Hepatocyte (in vitro differentiated cells): ENCODE measurements at regions not wholly inside any gene's neighbourhood (a gene's known extent, or its start where the extent isn't known, plus 50 kb on each side); places are given as distances from the start of the nearest gene placed in this dataset.

Experiments used
- EZH2 ChIP-seq: fragments of 200-600 bp; sonication (generic); IDR thresholded peaks from 2 replicates; pipeline ENCODE4 v1.6.1; 2016; ENCODE audit warnings: antibody characterized with exemption, mild to moderate bottlenecking, borderline replicate concordance
- EZH2phosphoT487 ChIP-seq: fragments of 200-600 bp; sonication (generic); IDR thresholded peaks from one replicate; pipeline ENCODE4 v1.6.1; 2018; ENCODE audit warnings: antibody characterized with exemption, mild to moderate bottlenecking, low read depth, moderate library complexity; ENCODE audit not compliant: unreplicated experiment, severe bottlenecking
- TF ChIP-seq, protein P1 (sequence below): fragments of 200-600 bp; sonication (generic); IDR thresholded peaks from 2 replicates; pipeline ENCODE4 v1.5.1; 2016; ENCODE audit warnings: antibody characterized with exemption, mild to moderate bottlenecking; ENCODE audit not compliant: poor library complexity

GRCh38 chr9:13487071-13487470 lies 207.6 kb upstream of the MPDZ start:
- TF ChIP-seq, protein P1, sequence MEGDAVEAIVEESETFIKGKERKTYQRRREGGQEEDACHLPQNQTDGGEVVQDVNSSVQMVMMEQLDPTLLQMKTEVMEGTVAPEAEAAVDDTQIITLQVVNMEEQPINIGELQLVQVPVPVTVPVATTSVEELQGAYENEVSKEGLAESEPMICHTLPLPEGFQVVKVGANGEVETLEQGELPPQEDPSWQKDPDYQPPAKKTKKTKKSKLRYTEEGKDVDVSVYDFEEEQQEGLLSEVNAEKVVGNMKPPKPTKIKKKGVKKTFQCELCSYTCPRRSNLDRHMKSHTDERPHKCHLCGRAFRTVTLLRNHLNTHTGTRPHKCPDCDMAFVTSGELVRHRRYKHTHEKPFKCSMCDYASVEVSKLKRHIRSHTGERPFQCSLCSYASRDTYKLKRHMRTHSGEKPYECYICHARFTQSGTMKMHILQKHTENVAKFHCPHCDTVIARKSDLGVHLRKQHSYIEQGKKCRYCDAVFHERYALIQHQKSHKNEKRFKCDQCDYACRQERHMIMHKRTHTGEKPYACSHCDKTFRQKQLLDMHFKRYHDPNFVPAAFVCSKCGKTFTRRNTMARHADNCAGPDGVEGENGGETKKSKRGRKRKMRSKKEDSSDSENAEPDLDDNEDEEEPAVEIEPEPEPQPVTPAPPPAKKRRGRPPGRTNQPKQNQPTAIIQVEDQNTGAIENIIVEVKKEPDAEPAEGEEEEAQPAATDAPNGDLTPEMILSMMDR: no peak
- TF ChIP-seq EZH2 (no peak), EZH2phosphoT487 (no peak)
